C4-2B (cell line): ENCODE measurements at regions not wholly inside any gene's neighbourhood (a gene's known extent, or its start where the extent isn't known, plus 50 kb on each side); places are given as distances from the start of the nearest gene placed in this dataset.
"Not testable (repeated sequence)": the region's sequence is repeated elsewhere in the genome, so short reads cannot be mapped to it uniquely, and the experiment has no call there.

Experiments
- H3K27ac ChIP-seq: fragments of 450-650 bp; 2 replicates; pipeline ENCODE4 v1.5.1; 2017
- CTCF ChIP-seq: fragments of 450-650 bp; conservative IDR thresholded peaks from 2 replicates; pipeline ENCODE4 v1.5.1; 2017; ENCODE audit warnings: mild to moderate bottlenecking
- ZFX ChIP-seq: fragments of 450-650 bp; IDR thresholded peaks from 2 replicates; pipeline ENCODE4 v1.6.1; 2017

- no peak overlapping the region for H3K27ac ChIP-seq
- no peak for TF ChIP-seq ZFX
- TF ChIP-seq CTCF = no peak
Observed at GRCh38 chr6:106747139-106747538, 117.8 kb downstream of the QRSL1 start.

- TF ChIP-seq CTCF (no peak), ZFX (no peak)
- no peak overlapping the region for H3K27ac ChIP-seq
Observed at GRCh38 chr6:106746652-106747051, 117.3 kb downstream of the QRSL1 start.

- TF ChIP-seq ZFX (no peak), CTCF (no peak)
- no peak overlapping the region for H3K27ac ChIP-seq
Observed at GRCh38 chr6:106745824-106746582, 116.6 kb downstream of the QRSL1 start.

- TF ChIP-seq ZFX (no peak), CTCF (no peak)
- no peak overlapping the region for H3K27ac ChIP-seq
Observed at GRCh38 chr6:106745197-106745770, 115.9 kb downstream of the QRSL1 start.

- TF ChIP-seq CTCF (no peak), ZFX (no peak)
- no peak overlapping the region for H3K27ac ChIP-seq
Observed at GRCh38 chr6:106744781-106745180, 115.4 kb downstream of the QRSL1 start.

GRCh38 chr6:106744029-106744428 lies 114.7 kb downstream of the QRSL1 start:
- not testable (repeated sequence) for H3K27ac ChIP-seq

- H3K27ac ChIP-seq = no peak overlapping the region
- TF ChIP-seq ZFX (no peak), CTCF (no peak)
Observed at GRCh38 chr6:106743612-106744011, 114.2 kb downstream of the QRSL1 start.

- H3K27ac ChIP-seq = no peak overlapping the region
- TF ChIP-seq CTCF (no peak), ZFX (no peak)
Observed at GRCh38 chr6:106740287-106740686, 110.9 kb downstream of the QRSL1 start.
